Prostate gland (tissue), 2 donors: ENCODE measurements at regions not wholly inside any gene's neighbourhood (a gene's known extent, or its start where the extent isn't known, plus 50 kb on each side); places are given as distances from the start of the nearest gene placed in this dataset.

Source experiments
- POLR2A ChIP-seq: fragments of 450-650 bp; IDR thresholded peaks from one replicate; pipeline ENCODE4 v1.6.1; 2016; ENCODE audit warnings: antibody characterized with exemption, mild to moderate bottlenecking
- POLR2AphosphoS5 ChIP-seq: sonication (generic); formaldehyde crosslinking; IDR thresholded peaks from one replicate; pipeline ENCODE4 v1.6.1; 2017; ENCODE audit warnings: antibody characterized with exemption
- TF ChIP-seq, protein P1 (sequence below), 4 experiments: fragments of 200-600 bp in 2 of 4; fragments of 450-650 bp in 2 of 4; sonication (generic) in 2 of 4; IDR thresholded peaks; 1 replicate in 3 of 4; 2 replicates in 1 of 4; pipeline ENCODE4 v1.5.1; 2016 to 2019; ENCODE audit warnings: antibody characterized with exemption in 4 of 4, mild to moderate bottlenecking in 2 of 4, moderate library complexity in 2 of 4

DNA sequence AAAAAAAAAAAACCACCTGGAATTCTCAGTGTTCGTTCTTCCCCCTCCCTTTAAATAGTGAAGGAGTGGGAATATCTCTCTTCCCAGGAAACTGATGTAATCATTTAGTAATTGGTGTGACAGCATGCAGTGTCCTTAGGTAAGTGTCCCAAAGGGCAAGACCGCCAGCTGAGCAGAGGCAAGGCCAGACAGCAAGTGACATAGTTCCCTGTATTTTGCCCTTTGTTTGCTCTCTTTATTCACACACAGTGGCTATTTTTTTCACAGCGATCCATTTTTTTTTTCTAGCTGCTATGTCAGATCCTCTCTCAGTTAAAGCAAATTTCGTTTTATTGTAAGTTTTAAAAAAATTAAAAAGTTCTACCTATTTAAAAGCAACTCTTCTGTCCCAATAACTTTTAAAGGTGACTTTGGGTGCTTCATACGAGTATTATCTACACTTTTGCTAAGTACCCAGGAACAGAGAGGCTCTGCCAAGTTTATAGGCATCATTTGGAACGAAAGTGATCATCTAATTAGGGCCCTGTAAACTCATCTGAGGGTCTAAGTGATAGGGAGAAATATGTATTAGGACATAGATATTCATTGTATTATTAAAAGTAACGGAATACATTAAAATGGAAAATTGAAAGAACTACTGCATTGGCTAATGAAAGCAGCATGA, 98.2 kb upstream of the ALDH1A1 start:
- TF ChIP-seq, protein P1, sequence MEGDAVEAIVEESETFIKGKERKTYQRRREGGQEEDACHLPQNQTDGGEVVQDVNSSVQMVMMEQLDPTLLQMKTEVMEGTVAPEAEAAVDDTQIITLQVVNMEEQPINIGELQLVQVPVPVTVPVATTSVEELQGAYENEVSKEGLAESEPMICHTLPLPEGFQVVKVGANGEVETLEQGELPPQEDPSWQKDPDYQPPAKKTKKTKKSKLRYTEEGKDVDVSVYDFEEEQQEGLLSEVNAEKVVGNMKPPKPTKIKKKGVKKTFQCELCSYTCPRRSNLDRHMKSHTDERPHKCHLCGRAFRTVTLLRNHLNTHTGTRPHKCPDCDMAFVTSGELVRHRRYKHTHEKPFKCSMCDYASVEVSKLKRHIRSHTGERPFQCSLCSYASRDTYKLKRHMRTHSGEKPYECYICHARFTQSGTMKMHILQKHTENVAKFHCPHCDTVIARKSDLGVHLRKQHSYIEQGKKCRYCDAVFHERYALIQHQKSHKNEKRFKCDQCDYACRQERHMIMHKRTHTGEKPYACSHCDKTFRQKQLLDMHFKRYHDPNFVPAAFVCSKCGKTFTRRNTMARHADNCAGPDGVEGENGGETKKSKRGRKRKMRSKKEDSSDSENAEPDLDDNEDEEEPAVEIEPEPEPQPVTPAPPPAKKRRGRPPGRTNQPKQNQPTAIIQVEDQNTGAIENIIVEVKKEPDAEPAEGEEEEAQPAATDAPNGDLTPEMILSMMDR (IDR thresholded peaks at IDR 0.05), result no peak
- TF ChIP-seq POLR2AphosphoS5, result no peak
- no peak for TF ChIP-seq POLR2A
